PC-3 (cell line): ENCODE measurements at regions not wholly inside any gene's neighbourhood (a gene's known extent, or its start where the extent isn't known, plus 50 kb on each side); places are given as distances from the start of the nearest gene placed in this dataset.

Experiments used
- ATAC-seq: fragments of 200-7000 bp; cut with Tn5 transposase; 2 replicates; pipeline ENCODE4 v1.9.1; 2020; ENCODE audit warnings: mild to moderate bottlenecking, moderate library complexity
- BruUV-seq: library from RNA; stranded (reverse); fragments of 400-500 nt; replicated peaks from 2 replicates; lab custom pipeline; 2021; lab: Mats Ljungman, UMichigan
- CTCF ChIA-PET: fragments of 300-600 bp; sonication (Branson Sonifier 250); formaldehyde crosslinking; loops from one replicate; lab custom pipeline; 2022; ENCODE audit warnings: antibody characterized with exemption; lab: Charles Lee
- POLR2A ChIA-PET: fragments of 300-600 bp; sonication (Branson Sonifier 250); formaldehyde crosslinking; loops from one replicate; lab custom pipeline; 2022; ENCODE audit warnings: antibody characterized with exemption; ENCODE audit not compliant: unreplicated experiment; lab: Charles Lee
- DNase-seq: peaks from one replicate; pipeline ENCODE4 v3.0.0-alpha.2; 2015
- H2AFZ ChIP-seq: fragments of 300-600 bp; sonication (generic); 2 replicates; pipeline ENCODE4 v1.6.0; 2016; ENCODE audit warnings: antibody characterized with exemption, low read length
- H3F3A ChIP-seq: fragments of 300-600 bp; sonication (generic); one replicate; pipeline ENCODE4 v1.6.0; 2017; ENCODE audit warnings: antibody characterized with exemption, low read length, control low read depth, mild to moderate bottlenecking; ENCODE audit not compliant: unreplicated experiment
- H3K27ac ChIP-seq: fragments of 300-600 bp; sonication (generic); 2 replicates; pipeline ENCODE4 v1.5.1; 2016; ENCODE audit warnings: mild to moderate bottlenecking, low read length
- H3K27me3 ChIP-seq: fragments of 300-600 bp; sonication (generic); 2 replicates; pipeline ENCODE4 v1.6.1; 2016; ENCODE audit warnings: low read length, mixed read lengths
- H3K36me3 ChIP-seq: fragments of 300-600 bp; sonication (generic); 2 replicates; pipeline ENCODE4 v1.6.1; 2016; ENCODE audit warnings: low read depth, mixed run types, low read length, mixed read lengths
- H3K4me1 ChIP-seq: fragments of 300-600 bp; sonication (generic); 2 replicates; pipeline ENCODE4 v1.5.1; 2016; ENCODE audit warnings: low read length; ENCODE audit not compliant: insufficient read depth
- H3K4me2 ChIP-seq: fragments of 300-600 bp; sonication (generic); 2 replicates; pipeline ENCODE4 v1.6.0; 2016; ENCODE audit warnings: low read length
- H3K4me3 ChIP-seq: fragments of 300-600 bp; sonication (generic); 2 replicates; pipeline ENCODE4 v1.5.1; 2016; ENCODE audit warnings: mild to moderate bottlenecking, low read length, mixed read lengths
- H3K79me2 ChIP-seq: fragments of 300-600 bp; sonication (generic); 2 replicates; pipeline ENCODE4 v1.6.1; 2017; ENCODE audit warnings: low read length, mixed read lengths
- H3K9ac ChIP-seq: fragments of 300-600 bp; sonication (generic); 2 replicates; pipeline ENCODE4 v1.6.0; 2016; ENCODE audit warnings: mild to moderate bottlenecking, low read length
- H3K9me2 ChIP-seq: fragments of 300-600 bp; sonication (generic); replicated peaks from 2 replicates; pipeline ENCODE4 v1.6.1; 2016; ENCODE audit warnings: mixed run types, low read length, mixed read lengths
- H3K9me3 ChIP-seq: fragments of 300-600 bp; sonication (generic); 2 replicates; pipeline ENCODE4 v1.6.1; 2016; ENCODE audit warnings: low read length, mixed read lengths
- H4K20me1 ChIP-seq: fragments of 300-600 bp; sonication (generic); 2 replicates; pipeline ENCODE4 v1.6.1; 2016; ENCODE audit warnings: low read length, mixed read lengths
- EZH2 ChIP-seq: fragments of 300-600 bp; sonication (generic); IDR thresholded peaks from one replicate; pipeline ENCODE4 v1.6.1; 2017; ENCODE audit warnings: antibody characterized with exemption, mild to moderate bottlenecking, low read length; ENCODE audit not compliant: unreplicated experiment
- EZH2phosphoT487 ChIP-seq: fragments of 300-600 bp; sonication (generic); IDR thresholded peaks from 2 replicates; pipeline ENCODE4 v1.6.1; 2018; ENCODE audit warnings: mild to moderate bottlenecking, antibody characterized with exemption, low read length, borderline replicate concordance
- intact Hi-C: fragments of 100-400 bp; cut with micrococcal nuclease; formaldehyde crosslinking; loops from 2 replicates; pipeline ENCODE4 v1.9.0; 2023
- TF ChIP-seq, protein P1 (sequence below): fragments of 300-600 bp; sonication (generic); conservative IDR thresholded peaks from 2 replicates; pipeline ENCODE4 v1.5.1; 2017; ENCODE audit warnings: antibody characterized with exemption, low read depth, mild to moderate bottlenecking, low read length

DNA sequence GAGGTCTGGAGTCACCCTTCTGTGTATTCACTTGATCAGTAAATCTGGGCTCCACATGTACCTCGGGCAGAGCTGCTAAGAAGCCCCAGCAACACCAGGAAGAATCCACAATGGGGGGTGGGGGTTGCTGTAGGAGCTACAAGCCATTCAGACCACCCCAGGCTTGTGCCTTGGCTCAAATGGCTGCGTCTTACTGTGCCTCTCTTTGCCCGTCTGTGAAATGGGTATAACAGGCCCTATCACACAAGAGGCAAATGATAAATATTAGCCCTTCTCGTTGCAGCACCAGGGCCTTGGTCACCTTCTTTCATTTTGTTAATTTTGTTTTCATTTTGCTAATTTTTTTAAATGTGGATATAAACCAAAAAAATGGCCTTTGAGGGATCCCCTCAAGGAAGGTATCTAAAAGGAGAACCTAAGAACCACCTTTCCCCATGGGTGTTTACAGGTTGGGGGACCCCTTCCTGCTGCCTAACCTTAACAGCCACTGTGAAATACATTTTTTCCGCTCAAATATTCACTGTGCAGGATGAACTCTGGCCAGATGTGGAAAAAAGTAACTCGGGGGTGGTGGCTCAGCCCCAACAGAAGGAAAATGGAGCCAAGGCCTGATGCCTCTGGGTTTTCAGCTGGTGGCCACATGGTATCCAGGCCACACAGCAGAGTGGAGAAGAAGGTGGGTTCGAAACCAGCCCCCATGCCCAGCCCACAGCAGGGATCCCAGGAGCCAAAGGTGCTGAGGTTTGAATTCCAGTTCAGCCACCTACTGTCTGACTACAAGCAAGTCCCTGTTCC is 284.0 kb downstream of the MN1 start:
- ATAC-seq = no peak
- no peaks in the 10 kb centered on the region for H3K9me2 ChIP-seq
- H3K79me2 ChIP-seq = no peaks in the 10 kb centered on the region
- H3K27me3 ChIP-seq = no peaks in the 10 kb centered on the region
- no peaks in the 10 kb centered on the region for H3K36me3 ChIP-seq
- no peak overlapping the region for H3K4me2 ChIP-seq
- POLR2A ChIA-PET = no interaction called here
- no peak overlapping the region for H3K27ac ChIP-seq
- no peak overlapping the region for H2AFZ ChIP-seq
- H3K9me3 ChIP-seq = no peaks in the 10 kb centered on the region
- intact Hi-C loops = no loop called here
- no peak for DNase-seq
- H3K4me1 ChIP-seq = peaks cover 6% of the 10 kb centered on the region
- no peak overlapping the region for H3K4me3 ChIP-seq
- H3F3A ChIP-seq = no peaks in the 10 kb centered on the region
- CTCF ChIA-PET = no interaction called here
- H3K9ac ChIP-seq = no peak overlapping the region
- H4K20me1 ChIP-seq = no peaks in the 10 kb centered on the region
- no TSS peak for BruUV-seq
- TF ChIP-seq, protein P1, sequence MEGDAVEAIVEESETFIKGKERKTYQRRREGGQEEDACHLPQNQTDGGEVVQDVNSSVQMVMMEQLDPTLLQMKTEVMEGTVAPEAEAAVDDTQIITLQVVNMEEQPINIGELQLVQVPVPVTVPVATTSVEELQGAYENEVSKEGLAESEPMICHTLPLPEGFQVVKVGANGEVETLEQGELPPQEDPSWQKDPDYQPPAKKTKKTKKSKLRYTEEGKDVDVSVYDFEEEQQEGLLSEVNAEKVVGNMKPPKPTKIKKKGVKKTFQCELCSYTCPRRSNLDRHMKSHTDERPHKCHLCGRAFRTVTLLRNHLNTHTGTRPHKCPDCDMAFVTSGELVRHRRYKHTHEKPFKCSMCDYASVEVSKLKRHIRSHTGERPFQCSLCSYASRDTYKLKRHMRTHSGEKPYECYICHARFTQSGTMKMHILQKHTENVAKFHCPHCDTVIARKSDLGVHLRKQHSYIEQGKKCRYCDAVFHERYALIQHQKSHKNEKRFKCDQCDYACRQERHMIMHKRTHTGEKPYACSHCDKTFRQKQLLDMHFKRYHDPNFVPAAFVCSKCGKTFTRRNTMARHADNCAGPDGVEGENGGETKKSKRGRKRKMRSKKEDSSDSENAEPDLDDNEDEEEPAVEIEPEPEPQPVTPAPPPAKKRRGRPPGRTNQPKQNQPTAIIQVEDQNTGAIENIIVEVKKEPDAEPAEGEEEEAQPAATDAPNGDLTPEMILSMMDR = no peak
- TF ChIP-seq EZH2 (no peak), EZH2phosphoT487 (no peak)

DNA sequence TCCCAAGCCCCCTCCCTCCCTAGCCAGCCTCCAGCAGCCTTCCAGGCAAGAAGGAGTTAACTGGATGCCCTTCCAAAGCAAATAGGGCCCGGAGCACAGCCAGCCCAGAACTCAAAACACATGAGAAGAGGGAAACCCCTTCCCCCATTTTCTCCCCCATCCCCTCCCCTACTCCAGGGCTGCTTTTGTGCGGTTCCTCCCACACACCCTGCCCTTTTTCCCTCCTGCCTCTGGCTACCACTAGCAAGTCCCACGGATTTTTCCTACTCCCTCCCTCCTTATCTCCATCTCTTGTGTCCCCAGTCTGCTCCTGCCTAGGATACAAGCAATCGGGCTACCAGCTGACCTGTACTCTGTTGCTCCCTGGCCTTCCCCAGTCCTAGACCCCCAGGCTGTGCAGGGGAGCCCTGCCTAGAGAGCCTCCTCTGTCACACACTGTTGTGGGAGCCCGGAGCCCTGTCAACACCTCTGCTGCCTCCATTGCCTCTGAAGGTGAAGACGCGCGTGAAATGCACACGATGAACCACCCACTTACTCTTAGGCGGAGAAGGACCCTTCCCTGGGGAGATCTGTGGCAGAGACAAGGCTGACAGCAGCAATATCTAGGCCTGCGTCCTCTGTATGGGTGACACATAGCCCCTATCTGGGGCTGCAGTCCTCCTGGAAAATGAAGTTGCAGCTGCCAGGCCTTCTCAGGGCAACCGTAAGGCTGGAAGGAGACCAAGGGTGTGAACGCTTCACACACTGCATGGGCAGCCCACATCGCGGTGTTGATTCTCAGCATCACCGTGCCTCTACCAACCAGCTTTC is 282.8 kb downstream of the MN1 start:
- no TSS peak for BruUV-seq
- Histone ChIP-seq H3K4me3 (no peak overlapping the region), H3K9ac (no peak overlapping the region), H3K79me2 (no peaks in the 10 kb centered on the region), H3K27me3 (no peaks in the 10 kb centered on the region), H3K9me3 (no peaks in the 10 kb centered on the region), H3K4me1 (no peaks in the 10 kb centered on the region), H3K27ac (no peak overlapping the region), H3F3A (no peaks in the 10 kb centered on the region), H3K9me2 (no peaks in the 10 kb centered on the region), H3K4me2 (no peak overlapping the region), H2AFZ (no peak overlapping the region), H4K20me1 (no peaks in the 10 kb centered on the region), H3K36me3 (no peaks in the 10 kb centered on the region)
- ATAC-seq (no peak), DNase-seq (no peak)
- intact Hi-C loops = no loop called here
- ChIA-PET CTCF (no interaction called here), POLR2A (no interaction called here)
- no peak for TF ChIP-seq EZH2phosphoT487
- TF ChIP-seq, protein P1 = no peak
- TF ChIP-seq EZH2 = no peak
